LNCaP clone FGC (cell line): ENCODE measurements at regions not wholly inside any gene's neighbourhood (a gene's known extent, or its start where the extent isn't known, plus 50 kb on each side); places are given as distances from the start of the nearest gene placed in this dataset.
A peak's percentile ranks its signal among the peaks of the same experiment; 100 is the strongest.

Source experiments
- DNase-seq: peaks from one replicate; pipeline ENCODE4 v3.0.0-alpha.2; 2011; ENCODE audit warnings: low read depth
- H3K4me3 ChIP-seq: 2 replicates; pipeline ENCODE4 v1.5.1; 2011; ENCODE audit warnings: mild to moderate bottlenecking, low read depth, low read length, control low read depth
- CTCF ChIP-seq: IDR thresholded peaks from 2 replicates; pipeline ENCODE4 v1.5.1; 2012; ENCODE audit warnings: mild to moderate bottlenecking; ENCODE audit not compliant: control insufficient read depth, insufficient read depth; ENCODE audit errors: extremely low read depth

GRCh38 chrX:19182785-19183184 is 60.5 kb upstream of the ADGRG2 start:
- no peak for DNase-seq
- no peak for TF ChIP-seq CTCF
- no peak overlapping the region for H3K4me3 ChIP-seq

GRCh38 chrX:19183761-19184477 is 61.7 kb upstream of the ADGRG2 start:
- no peak overlapping the region for H3K4me3 ChIP-seq
- TF ChIP-seq CTCF, result no peak
- no peak for DNase-seq

GRCh38 chrX:19188566-19188965 is 66.3 kb upstream of the ADGRG2 start:
- TF ChIP-seq CTCF, result no peak
- no peak for DNase-seq
- H3K4me3 ChIP-seq, result no peak overlapping the region

DNA sequence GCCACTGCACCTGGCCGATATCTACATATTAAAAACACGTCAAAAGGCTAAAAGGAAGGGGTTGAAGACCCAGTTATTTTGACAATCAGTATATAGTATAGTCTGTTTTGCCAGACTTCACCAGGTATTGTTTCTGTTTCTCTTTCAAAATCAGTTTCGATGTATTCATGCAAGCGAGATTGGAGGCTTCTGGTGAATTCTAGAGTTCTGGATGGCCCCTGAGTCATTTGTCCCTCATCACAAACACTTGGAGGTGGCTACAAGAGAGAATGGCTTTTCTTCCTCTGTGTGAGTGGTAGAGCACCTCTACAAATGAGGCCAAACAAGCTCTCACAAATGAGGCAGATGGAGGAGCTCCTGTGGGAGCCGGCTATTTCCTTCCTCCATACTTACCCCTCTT is 68.6 kb upstream of the ADGRG2 start:
- no peak for TF ChIP-seq CTCF
- H3K4me3 ChIP-seq, result no peak overlapping the region
- no peak for DNase-seq

GRCh38 chrX:19193565-19193964 is 71.3 kb upstream of the ADGRG2 start:
- TF ChIP-seq CTCF, result no peak

GRCh38 chrX:19194285-19195242 is 72.3 kb upstream of the ADGRG2 start:
- no peak overlapping the region for H3K4me3 ChIP-seq
- peak; percentile 35 for TF ChIP-seq CTCF
- no peak for DNase-seq

More at GRCh38 chrX:19193565-19193964, 71.3 kb upstream of the ADGRG2 start:
- H3K4me3 ChIP-seq, result no peak overlapping the region
- no peak for DNase-seq
